KOPT-K1 (cell line): ENCODE measurements at regions not wholly inside any gene's neighbourhood (a gene's known extent, or its start where the extent isn't known, plus 50 kb on each side); places are given as distances from the start of the nearest gene placed in this dataset.

Experiments
- H3K27ac ChIP-seq: fragments of 200-600 bp; sonication (generic); 2 replicates; pipeline ENCODE4 v1.5.1; 2016; ENCODE audit warnings: antibody characterized with exemption, mild to moderate bottlenecking, low read depth, low read length; ENCODE audit not compliant: poor library complexity, severe bottlenecking
- H3K36me3 ChIP-seq: fragments of 200-600 bp; sonication (generic); 2 replicates; pipeline ENCODE4 v1.5.1; 2017; ENCODE audit warnings: antibody characterized with exemption, mild to moderate bottlenecking, low read length, moderate library complexity; ENCODE audit not compliant: insufficient read depth
- H3K9me3 ChIP-seq: fragments of 200-600 bp; sonication (generic); 2 replicates; pipeline ENCODE4 v1.5.1; 2017; ENCODE audit warnings: antibody characterized with exemption, low read length, mild to moderate bottlenecking; ENCODE audit not compliant: insufficient read depth, poor library complexity, severe bottlenecking

GRCh38 chr1:110816945-110817344 is 56.0 kb upstream of the CD53 start:
- no peaks in the 10 kb centered on the region for H3K36me3 ChIP-seq
- H3K27ac ChIP-seq = no peak overlapping the region
- peaks cover 1% of the 10 kb centered on the region for H3K9me3 ChIP-seq

GRCh38 chr1:110811529-110811928 is 61.4 kb upstream of the CD53 start:
- no peaks in the 10 kb centered on the region for H3K36me3 ChIP-seq
- no peak overlapping the region for H3K27ac ChIP-seq
- H3K9me3 ChIP-seq = no peaks in the 10 kb centered on the region

GRCh38 chr1:110800079-110800478 is 72.9 kb upstream of the CD53 start:
- H3K36me3 ChIP-seq = no peaks in the 10 kb centered on the region
- peaks cover 4% of the 10 kb centered on the region for H3K9me3 ChIP-seq
- H3K27ac ChIP-seq = no peak overlapping the region

GRCh38 chr1:110798691-110799256 is 74.2 kb upstream of the CD53 start:
- no peaks in the 10 kb centered on the region for H3K36me3 ChIP-seq
- peaks cover 9% of the 10 kb centered on the region for H3K9me3 ChIP-seq
- H3K27ac ChIP-seq = no peak overlapping the region

GRCh38 chr1:110788673-110789072 is 84.3 kb upstream of the CD53 start:
- Histone ChIP-seq H3K36me3 (no peaks in the 10 kb centered on the region), H3K9me3 (peaks cover 25% of the 10 kb centered on the region), H3K27ac (peak overlapping the region; percentile 100)

GRCh38 chr1:110787328-110788071 is 85.4 kb upstream of the CD53 start:
- Histone ChIP-seq H3K9me3 (peaks cover 19% of the 10 kb centered on the region), H3K27ac (peak overlapping the region; percentile 100), H3K36me3 (no peaks in the 10 kb centered on the region)

- Histone ChIP-seq H3K36me3 (no peaks in the 10 kb centered on the region), H3K9me3 (peaks cover 19% of the 10 kb centered on the region), H3K27ac (peak overlapping the region; percentile 100)
These were observed 86.1 kb upstream of the CD53 start for GRCh38 chr1:110786802-110787327.

- H3K27ac ChIP-seq = peak overlapping the region; percentile 100
- peaks cover 19% of the 10 kb centered on the region for H3K9me3 ChIP-seq
- no peaks in the 10 kb centered on the region for H3K36me3 ChIP-seq
These were observed 87.3 kb upstream of the CD53 start for GRCh38 chr1:110785612-110786011.

GRCh38 chr1:110785055-110785454 is 87.9 kb upstream of the CD53 start:
- Histone ChIP-seq H3K27ac (peak overlapping the region; percentile 100), H3K9me3 (peaks cover 15% of the 10 kb centered on the region), H3K36me3 (no peaks in the 10 kb centered on the region)

- no peaks in the 10 kb centered on the region for H3K36me3 ChIP-seq
- peaks cover 4% of the 10 kb centered on the region for H3K9me3 ChIP-seq
- H3K27ac ChIP-seq = peak overlapping the region; percentile 100
These were observed 89.5 kb upstream of the CD53 start for GRCh38 chr1:110783292-110783918.

GRCh38 chr1:110781525-110781924 is 91.4 kb upstream of the CD53 start:
- no peaks in the 10 kb centered on the region for H3K36me3 ChIP-seq
- no peaks in the 10 kb centered on the region for H3K9me3 ChIP-seq
- H3K27ac ChIP-seq = no peak overlapping the region

- no peaks in the 10 kb centered on the region for H3K36me3 ChIP-seq
- H3K27ac ChIP-seq = no peak overlapping the region
These were observed 92.1 kb upstream of the CD53 start for GRCh38 chr1:110780600-110781484.

GRCh38 chr1:110779636-110780035 is 93.3 kb upstream of the CD53 start:
- no peaks in the 10 kb centered on the region for H3K9me3 ChIP-seq

More at GRCh38 chr1:110780600-110781484, 92.1 kb upstream of the CD53 start:
- H3K9me3 ChIP-seq = no peaks in the 10 kb centered on the region

GRCh38 chr1:110778821-110779220 is 94.1 kb upstream of the CD53 start:
- H3K9me3 ChIP-seq = no peaks in the 10 kb centered on the region
- no peaks in the 10 kb centered on the region for H3K36me3 ChIP-seq
- no peak overlapping the region for H3K27ac ChIP-seq

More at GRCh38 chr1:110779636-110780035, 93.3 kb upstream of the CD53 start:
- no peaks in the 10 kb centered on the region for H3K36me3 ChIP-seq
- H3K27ac ChIP-seq = no peak overlapping the region

GRCh38 chr1:110777228-110777627 is 95.7 kb upstream of the CD53 start:
- Histone ChIP-seq H3K27ac (no peak overlapping the region), H3K9me3 (no peaks in the 10 kb centered on the region), H3K36me3 (no peaks in the 10 kb centered on the region)
